Umbilical cord (tissue), 1 donor: ENCODE measurements at regions not wholly inside any gene's neighbourhood (a gene's known extent, or its start where the extent isn't known, plus 50 kb on each side); places are given as distances from the start of the nearest gene placed in this dataset.

ENCODE experiments used
- DNase-seq: peaks from one replicate; pipeline ENCODE4 v3.0.0-alpha.2; 2015; ENCODE audit warnings: low spot score

GRCh38 chr3:152516216-152516615 is 247.5 kb downstream of the MBNL1 start:
- DNase-seq, result no peak

- DNase-seq, result peak; percentile 73
Measured at GRCh38 chr3:152517502-152517901, 248.8 kb downstream of the MBNL1 start.

- DNase-seq, result no peak
Measured at GRCh38 chr3:152518346-152518745, 249.6 kb downstream of the MBNL1 start.

- DNase-seq, result no peak
Measured at GRCh38 chr3:152519376-152519775, 250.6 kb downstream of the MBNL1 start.

- DNase-seq, result no peak
Measured at GRCh38 chr3:152522036-152522435, 253.3 kb downstream of the MBNL1 start.

GRCh38 chr3:152524198-152525140 is 255.7 kb downstream of the MBNL1 start:
- DNase-seq, result peak; percentile 69

GRCh38 chr3:152531717-152532116 is 263.0 kb downstream of the MBNL1 start:
- DNase-seq, result no peak

- no peak for DNase-seq
Measured at GRCh38 chr3:152538518-152538917, 269.8 kb downstream of the MBNL1 start.

- DNase-seq, result no peak
Measured at GRCh38 chr3:152539191-152539764, 270.5 kb downstream of the MBNL1 start.

- no peak for DNase-seq
Measured at GRCh38 chr3:152540120-152540519, 271.4 kb downstream of the MBNL1 start.

GRCh38 chr3:152547153-152547552 is 278.4 kb downstream of the MBNL1 start:
- no peak for DNase-seq

- no peak for DNase-seq
Measured at GRCh38 chr3:152549263-152549662, 280.5 kb downstream of the MBNL1 start.

GRCh38 chr3:152550284-152550683 is 281.6 kb downstream of the MBNL1 start:
- DNase-seq, result no peak

GRCh38 chr3:152554980-152555379 is 280.0 kb upstream of the P2RY1 start:
- DNase-seq, result no peak

GRCh38 chr3:152555666-152556291 is 279.2 kb upstream of the P2RY1 start:
- DNase-seq, result no peak

GRCh38 chr3:152556731-152557254 is 278.1 kb upstream of the P2RY1 start:
- DNase-seq, result peak; percentile 61

GRCh38 chr3:152557302-152557999 is 277.5 kb upstream of the P2RY1 start:
- no peak for DNase-seq

- no peak for DNase-seq
Measured at GRCh38 chr3:152558386-152558785, 276.5 kb upstream of the P2RY1 start.

GRCh38 chr3:152559246-152559645 is 275.7 kb upstream of the P2RY1 start:
- DNase-seq, result no peak

GRCh38 chr3:152564459-152564858 is 270.5 kb upstream of the P2RY1 start:
- DNase-seq, result no peak

- DNase-seq, result peak; percentile 56
Measured at GRCh38 chr3:152574461-152575079, 260.4 kb upstream of the P2RY1 start.
